G401.6 (cell line): ENCODE measurements at regions not wholly inside any gene's neighbourhood (a gene's known extent, or its start where the extent isn't known, plus 50 kb on each side); places are given as distances from the start of the nearest gene placed in this dataset.
"Not testable (repeated sequence)": the region's sequence is repeated elsewhere in the genome, so short reads cannot be mapped to it uniquely, and the experiment has no call there.

Experiments
- FAIRE-seq: peaks from 2 replicates; lab custom pipeline; 2012; peaks lifted over from hg19 to GRCh38; lab: Jason Lieb, UNC

DNA sequence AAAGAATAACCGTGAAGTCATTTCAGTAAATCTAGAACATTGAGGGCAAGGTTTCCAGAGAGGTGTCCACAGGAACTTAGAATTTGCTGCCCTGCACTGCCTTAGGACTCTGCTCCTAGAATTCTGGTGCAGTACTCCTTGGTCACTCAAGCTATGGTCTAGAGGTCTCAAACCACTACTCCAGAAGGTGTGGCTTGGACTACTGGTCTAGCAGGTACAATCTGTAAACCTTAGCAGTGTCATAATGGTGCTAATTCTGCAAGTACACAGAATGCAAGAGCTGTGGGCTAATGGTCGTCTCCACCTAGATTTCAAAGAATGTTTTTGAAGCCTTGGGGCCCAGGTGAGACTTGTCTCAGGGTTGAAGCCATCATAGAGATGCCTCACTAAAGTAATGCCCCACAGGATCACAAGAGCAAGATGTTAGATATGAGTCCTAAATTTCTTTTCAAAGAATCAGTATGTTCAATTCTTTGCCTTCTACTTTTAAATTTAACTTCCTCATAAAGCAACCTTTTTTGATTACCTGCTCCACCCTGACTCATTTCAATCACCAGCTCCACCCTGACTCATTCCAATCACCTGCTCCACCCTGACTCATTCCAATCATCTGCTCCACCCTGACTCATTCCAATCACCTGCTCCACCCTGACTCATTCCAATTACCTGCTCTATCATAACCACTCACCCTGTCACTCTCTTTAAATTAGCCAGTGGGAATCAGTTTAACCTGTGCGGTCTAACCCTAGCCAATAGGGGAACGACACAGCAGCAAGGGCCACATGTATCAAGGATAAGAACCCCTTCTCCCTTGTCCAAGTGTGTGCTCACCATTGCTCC is 1111.8 kb upstream of the ACO1 start:
- no peak for FAIRE-seq

DNA sequence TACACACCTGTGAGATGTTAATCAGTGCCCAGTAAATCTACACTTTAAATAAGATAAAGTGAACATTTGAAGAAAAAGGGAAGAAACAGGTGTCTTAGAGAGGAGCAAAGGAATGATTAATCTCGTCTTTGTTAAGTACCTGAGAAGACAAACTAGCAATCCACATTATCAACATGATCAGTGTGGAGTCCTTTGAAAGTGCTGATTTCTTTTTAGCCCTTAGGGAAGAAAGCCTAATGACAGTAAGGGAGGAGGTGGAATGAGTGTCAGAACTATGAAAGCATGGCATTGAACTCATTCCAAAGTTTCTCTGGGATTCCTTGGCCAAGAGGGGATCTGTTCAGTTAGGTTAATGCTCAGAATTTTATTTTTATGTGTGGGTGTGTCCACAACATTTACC is 1109.0 kb upstream of the ACO1 start:
- FAIRE-seq: no peak

DNA sequence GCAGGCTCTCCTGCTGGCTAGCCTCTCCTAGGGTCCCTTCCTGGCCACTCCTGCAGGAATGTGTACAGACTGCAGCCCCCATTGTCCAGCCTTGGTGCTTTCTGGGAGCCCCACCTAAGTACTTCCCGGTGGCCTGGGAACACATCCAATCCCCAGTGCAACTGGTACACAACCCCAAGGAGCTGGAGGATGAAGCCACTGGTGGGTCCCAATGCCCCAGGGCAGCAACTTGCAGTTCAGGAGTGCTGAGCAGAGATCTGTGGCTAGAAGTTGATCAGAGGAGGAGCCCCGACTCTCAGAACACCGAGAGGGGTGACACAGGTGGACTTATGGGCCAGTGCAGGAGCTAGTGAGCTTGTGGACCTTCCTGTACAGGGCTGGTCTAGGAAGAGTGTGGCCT is 1093.7 kb upstream of the ACO1 start:
- no peak for FAIRE-seq

DNA sequence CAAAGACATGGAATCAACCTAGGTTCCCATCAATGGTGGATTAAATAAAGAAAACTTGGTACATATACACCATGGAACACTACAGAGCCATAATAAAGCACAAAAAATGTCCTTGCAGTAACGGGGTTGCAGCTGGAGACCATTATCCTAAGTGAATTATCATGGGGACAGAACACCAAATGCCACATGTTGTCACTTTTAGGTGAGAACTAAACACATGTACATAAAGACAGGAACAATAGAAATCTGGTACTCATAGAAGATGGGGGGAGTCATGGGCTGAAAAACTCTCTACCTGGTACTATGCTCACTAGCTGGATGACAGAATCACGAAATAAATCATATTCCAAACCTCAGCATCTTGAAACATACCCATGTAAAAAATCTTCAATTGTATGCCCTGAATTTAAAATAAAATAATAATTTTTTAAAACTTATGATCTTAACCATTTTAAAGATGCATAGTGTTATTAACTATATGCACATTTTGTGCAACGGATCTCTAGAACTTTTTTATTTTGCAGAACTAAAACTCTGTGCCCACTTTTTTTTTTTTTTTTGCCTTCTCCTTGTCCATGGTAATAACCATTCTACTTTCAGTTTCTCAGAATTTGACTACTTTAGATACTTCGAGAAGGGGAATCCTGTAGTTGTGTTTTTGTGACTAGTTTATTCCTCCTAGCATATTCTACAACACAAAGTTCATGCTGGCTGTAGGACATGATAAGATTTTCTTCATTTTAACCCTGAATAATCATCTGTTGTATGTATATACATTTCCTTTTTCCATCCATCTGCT is 1081.6 kb upstream of the ACO1 start:
- FAIRE-seq: no peak

DNA sequence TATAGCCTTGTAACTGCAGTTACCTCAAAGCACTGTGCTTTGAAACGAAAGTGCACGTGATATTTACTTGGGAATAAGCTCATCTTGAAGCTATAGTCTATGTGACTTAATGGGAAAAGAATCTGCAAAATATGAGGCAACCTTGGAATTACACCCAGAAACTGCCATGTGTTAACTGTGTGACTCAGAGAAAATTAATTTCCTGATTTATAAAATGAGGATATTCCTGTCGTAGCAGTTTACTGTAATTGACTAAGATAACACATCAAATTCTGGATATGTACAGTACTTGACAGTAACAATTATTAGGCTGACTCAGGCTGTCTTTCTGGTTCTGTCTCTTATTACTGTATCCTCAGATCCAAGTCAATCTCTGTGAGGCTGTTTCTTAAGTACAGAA is 1079.9 kb upstream of the ACO1 start:
- FAIRE-seq: no peak

DNA sequence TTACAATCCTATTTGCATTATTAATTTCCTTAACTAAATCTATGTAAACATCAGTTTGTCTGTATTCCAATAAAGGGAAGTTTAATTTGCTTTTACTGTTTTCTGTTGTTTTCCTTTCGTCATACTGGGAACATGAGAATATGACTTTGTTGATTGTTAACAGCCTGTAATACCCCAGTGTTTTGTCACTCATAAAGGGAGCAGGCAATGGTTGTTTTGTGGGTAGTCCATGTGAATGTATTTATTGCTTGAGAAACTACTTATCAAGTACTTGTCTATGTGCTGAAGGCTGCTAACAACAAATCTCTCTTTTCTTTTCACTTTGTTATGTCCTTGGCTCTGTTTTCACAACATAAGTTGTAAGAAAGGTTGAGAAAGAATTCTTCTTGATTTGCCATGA is 1070.2 kb upstream of the ACO1 start:
- FAIRE-seq: no peak

DNA sequence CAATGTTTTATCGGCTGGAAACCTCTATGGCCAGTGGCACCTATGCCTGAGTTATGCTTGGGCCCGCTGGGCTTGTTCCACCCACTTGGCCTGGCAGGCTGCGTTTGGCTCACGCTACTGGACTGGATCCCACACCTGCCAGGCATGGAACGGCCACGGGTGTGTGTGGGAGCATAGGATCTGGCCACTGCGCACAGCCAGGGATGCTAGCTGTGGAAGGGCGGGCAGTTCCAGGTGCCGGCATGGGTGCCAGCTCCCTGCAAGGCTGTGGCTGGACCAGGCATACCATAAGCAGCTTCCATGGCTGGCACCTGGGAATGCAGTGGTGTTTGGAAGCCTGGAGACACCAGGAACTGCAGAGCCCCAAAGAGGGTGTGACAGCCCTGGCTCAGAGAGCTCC is 1063.9 kb upstream of the ACO1 start:
- FAIRE-seq: no peak

DNA sequence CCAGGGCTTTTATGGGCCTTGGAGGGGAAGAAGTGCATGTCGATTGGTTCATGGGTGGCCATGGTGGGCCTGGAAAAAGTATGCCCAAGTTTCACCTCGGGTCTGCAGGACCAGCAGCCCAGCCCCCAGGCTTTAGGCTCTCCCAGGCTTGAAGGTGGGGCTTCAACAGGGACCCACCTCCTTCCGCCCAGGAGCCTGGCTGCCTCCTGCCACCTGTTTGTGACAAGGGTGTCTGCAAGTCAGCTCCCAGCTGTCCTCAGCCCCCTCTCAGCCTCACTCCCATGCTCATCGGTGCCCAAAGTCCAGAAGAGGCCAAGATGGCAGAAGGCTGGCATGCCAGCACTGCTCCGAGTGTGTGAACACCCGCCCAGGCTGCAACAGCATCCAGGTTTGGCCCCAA is 1063.2 kb upstream of the ACO1 start:
- FAIRE-seq: no peak

DNA sequence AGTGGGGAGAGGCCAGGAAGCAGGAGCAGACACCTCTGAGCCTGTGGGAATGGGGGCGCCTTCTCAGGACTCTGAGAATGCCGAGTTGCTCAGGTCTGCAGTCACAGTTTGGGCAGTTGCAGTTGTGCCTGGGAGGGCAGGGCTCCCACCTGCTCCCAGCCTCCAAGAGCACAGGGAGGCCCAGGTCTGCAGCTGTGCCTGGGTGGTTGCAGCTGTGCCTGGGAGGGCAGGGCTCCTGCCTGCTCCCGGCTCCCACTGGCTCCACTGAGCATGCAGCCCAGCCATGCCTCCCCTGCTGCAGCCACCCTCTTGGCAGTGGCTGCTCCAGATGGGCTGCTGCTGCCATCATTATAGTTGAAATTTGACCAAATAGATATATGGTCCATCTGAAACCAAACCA is 1062.8 kb upstream of the ACO1 start:
- FAIRE-seq: no peak

DNA sequence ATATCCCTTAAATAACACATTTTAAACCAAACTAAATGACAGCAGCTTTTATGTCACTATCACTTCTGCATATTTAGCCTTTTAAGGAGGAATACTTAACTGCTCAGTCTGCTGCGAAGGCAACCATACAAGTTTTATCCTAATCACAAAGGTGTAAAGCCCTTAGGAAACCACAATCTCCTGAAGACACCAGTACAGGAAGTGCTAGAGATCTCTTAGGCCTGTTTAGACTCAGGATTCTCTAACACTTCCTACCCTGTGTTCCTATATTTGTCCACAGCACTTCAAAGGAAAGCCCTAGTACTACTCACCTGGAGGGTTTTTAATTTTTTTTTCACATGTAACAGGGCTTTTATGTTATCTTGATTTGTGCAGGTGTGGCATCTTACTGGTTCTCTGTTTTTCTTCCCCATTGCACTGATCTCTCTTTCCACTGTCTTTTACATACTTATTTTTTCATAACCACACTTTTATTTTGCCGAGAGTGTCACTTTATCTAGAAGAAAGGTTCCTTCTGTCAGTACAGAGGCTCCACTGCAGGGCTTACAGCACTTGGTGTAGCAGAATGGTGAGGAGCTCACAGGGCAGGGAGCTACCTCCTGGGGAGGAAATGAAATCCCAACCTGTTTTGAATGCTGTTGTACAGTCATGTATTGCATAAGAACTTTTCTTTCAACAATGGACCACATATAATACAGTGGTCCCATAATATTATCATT is 1060.6 kb upstream of the ACO1 start:
- FAIRE-seq: no peak

DNA sequence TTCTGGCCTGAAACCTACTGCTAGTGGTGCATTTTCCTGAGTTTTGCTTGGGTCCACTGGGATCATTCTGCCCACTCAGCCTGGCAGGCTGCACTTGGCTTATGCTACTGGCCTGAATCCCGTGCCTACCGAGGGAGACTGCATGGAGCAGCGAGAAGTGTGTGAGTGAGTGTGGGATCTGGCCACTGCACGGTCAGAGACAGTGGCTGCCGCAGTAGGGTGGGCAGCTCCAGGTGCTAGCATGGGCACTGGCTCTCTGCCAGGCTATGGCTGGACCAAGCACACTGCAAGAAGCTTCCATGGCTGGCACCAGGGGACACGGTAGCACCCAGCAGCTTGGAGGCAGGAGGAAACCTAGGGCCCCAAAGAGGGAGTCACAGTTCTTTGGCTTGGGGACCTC is 1058.7 kb upstream of the ACO1 start:
- no peak for FAIRE-seq

DNA sequence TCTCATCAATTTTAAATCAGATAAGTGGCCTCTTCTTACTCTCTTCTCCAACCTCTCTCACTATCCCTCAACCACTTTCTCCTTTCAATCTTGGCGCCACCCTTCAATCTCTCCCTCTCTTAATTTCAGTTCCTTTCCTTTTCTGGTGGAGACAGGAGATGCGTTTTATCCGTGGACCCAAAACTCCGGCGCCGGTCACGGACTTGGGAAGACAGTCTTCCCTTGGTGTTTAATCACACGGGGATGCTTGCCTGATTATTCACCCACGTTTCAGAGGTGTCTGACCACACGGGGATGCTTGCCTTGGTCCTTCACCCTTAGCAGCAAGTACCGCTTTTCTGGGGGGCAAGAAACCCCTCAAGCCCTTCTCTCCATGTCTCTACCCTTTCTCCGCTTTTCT is 1057.6 kb upstream of the ACO1 start:
- FAIRE-seq: not testable (repeated sequence)

DNA sequence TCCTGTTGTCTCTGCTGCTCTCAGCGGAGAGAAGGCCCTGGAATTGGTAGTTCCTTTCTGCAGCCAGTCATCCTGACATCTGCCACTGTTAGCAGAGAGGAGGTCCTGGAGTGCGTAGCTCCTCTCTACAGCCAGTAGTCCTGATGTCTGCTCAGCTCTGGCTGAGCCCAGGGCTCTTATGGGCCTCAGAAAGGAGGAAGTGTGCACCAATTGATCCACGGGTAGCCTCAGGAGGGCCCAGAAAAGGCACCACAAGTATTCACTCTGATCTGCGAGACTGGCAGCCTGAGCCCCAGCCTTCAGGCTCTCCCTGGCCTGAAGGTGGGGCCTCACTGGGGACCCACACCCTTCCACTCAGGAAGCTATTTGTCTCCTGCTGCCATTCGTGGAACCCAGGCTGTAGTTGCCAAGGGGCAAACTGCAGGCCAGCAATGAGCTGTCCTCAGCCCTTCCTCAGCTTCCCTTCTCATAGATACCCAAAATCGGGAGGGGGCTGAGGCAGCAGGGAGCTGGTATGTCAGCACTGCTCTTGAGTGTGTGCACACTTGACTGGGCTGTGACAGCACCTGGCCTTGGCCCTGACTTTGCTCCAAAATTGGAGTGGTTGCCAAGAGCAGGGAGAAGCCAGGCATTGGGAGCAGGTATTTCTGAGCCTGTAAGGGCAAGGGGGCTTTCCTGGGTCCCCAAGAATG is 1049.5 kb upstream of the ACO1 start:
- FAIRE-seq: no peak

DNA sequence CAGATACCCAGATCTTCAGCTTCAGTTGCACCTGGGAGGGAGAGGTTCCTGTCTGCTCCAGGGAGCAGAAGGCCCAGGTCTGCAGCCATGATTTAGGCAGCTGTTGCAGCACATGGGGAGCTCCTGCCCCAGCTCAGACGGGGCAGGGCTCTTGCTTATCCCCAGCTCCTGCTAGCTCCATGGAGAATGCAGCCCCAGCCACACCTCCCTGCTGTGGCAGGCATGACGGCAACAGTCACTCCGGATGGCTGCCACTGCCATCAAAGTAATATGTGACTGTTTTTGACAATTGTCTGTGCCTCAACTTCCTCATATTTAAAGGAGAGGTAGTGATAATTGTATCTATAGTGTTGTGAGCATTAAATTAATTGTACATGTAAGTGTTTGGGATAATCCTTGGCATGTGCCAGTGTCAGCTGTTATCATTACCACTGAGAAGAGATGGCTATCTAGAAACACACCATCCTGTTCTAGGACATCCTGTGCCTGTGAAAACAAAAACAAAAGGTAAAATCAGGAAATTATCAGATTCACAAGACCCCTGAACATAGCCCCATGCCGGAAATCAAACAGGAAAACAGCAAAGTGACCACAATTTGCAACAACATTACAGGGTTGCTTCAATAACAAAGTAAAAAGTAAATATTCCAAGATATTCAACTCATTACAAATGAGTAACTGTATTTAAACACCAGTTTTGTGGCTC is 1048.8 kb upstream of the ACO1 start:
- FAIRE-seq: no peak

DNA sequence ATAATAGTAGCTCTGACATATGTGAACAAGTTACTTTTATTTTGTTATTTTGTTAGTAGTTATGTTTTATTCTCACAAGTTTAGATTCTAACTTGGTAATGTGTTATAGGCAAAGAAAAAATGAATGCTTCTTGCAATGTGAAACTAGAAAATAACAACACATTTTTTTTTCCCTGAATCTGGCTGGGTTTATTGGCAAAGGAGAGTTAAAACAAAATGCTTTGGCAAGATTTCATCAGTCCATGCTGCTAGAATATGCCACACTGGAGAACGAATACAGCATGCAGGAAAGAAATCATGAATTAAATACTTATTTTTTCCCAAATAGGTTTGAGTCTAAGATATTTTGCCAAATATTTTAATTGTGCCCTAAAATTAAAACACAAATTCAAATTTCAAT is 1048.1 kb upstream of the ACO1 start:
- no peak for FAIRE-seq

DNA sequence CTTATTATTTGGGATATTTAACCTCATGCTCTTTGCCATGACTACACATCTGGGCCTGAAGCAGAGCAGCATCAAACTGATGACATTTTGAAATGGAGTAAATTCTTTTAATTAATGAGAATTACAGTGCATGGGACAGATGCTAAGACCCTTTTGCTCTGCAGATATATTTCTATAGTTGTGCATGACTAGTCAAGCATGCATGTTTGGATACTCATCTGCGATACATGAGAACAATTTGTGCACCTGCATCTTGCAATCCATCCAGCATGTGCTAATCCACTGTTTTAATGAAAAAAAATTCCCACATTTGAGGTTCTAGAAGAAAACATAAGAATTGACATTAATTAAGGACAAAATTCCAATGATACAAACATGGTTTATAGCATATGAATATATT is 1047.6 kb upstream of the ACO1 start:
- no peak for FAIRE-seq

DNA sequence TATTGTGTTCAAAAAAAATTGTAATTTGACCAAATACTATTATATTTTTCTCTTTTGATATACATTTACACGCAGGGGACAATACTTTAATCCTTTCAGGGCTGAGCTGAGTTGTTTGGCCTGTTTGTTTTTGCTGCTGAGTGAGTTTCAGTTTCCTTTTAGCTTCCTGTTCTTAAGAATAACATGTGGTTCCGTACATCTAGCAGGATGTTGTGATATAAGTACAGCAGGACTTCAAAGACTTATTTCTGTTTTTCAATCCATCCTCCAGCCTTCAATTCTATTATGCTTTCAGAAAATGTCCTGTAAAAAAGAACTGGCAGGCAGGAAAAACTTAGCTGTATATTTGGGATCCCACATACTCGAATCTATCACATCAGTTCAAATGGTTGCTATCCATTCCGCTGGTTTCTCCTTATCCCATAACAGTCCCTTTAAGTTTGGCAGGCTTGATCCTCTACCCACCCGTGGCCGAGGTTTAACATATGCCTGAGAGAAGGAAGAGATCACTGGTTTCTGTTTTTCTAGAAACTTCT is 1037.3 kb upstream of the ACO1 start:
- no peak for FAIRE-seq

DNA sequence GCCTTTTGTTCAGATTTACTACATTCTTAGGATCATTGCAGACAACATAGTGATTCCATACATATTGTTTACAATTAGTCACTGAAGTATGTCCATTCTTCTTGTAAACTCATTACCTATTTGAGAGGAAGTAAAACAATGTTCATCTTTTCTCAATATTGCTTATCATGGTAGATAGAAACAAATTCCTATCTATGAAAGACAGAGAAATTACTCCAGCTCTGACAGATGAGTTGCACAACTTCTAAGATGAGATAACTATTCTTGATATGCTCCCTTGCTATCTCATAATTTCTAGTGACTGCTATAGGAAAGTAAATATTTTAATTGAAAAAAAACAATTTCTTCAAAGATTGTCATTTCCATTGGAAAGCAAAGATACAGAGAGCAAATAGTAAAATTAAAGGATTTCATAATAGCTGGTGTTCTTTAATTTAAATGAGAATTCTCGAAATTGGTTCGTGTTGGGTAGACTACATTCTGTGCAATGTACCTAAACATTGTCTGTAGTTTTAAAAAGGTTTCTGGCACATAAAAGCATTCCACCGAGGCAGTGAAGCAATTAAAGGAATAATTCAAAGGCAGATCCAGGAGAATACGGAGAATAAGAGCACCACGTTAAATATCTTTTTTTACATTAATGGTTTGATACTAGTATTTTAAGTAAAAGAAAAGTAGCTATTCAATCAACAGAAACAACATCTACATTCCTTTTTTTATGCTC is 1029.1 kb upstream of the ACO1 start:
- FAIRE-seq: no peak

DNA sequence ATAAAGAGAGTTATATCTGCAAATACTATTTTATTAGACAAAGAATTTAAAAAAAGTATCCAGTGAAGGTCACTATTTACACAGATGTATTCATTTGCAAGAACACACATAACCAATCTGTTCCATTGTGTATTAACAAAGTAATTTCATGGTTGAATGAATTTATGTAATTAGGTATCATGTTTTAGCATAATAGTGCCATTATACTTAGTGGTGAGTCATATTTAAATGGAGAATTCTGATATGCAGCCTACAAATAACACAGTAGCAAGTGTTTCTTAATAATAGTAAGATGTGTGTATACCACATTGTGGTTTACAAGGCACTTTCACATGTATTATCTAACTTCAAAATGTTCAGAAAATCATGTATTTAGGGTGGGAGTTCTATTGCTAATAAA is 1028.5 kb upstream of the ACO1 start:
- no peak for FAIRE-seq

DNA sequence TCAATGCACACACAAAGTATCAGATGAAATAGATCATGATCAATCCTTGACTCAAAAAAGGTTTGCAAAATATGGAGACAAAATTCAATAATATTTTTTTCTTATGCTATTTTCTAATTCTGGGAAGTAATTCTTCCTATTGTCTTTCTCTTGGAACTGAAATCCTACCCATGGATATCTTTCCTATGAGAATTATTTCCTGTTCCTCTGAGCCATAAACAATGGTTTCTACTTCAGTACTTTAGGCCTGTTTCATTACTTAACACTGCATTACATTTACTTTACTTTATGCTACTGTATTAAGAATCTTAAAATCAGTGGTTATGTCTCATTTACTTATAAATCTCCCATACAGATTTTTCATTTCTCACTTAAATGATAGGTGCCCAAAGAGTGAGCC is 1025.4 kb upstream of the ACO1 start:
- no peak for FAIRE-seq

DNA sequence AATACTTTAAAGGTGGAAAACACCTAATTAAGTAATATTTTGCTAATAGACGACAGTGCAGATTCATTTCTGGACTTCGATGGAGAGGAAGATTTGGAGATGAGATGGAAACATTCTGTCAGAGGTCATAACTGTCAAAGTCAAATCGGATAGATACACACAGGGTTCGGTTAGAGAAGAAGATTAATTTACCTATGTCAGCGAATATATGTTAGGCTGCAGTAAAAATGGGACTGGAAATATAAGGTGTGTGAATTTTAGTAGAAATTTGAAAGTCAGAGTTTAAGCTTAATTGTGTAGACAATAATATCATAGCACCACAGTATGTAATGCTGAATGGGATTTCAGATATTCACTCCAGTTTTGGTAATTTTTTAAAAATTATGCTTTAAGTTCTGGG is 1020.3 kb upstream of the ACO1 start:
- FAIRE-seq: no peak
